CD4-positive, alpha-beta T cell (primary cell): ENCODE measurements at regions not wholly inside any gene's neighbourhood (a gene's known extent, or its start where the extent isn't known, plus 50 kb on each side); places are given as distances from the start of the nearest gene placed in this dataset.

Experiments
- ATAC-seq: fragments of 200-7000 bp; cut with Tn5 transposase; one replicate; pipeline ENCODE4 v1.10.0; 2022; ENCODE audit warnings: mild to moderate bottlenecking; ENCODE audit not compliant: poor library complexity
- CTCF ChIA-PET: fragments of 350-600 bp; sonication (Branson Sonifier 250); formaldehyde crosslinking; loops from one replicate; lab custom pipeline; 2021; ENCODE audit warnings: antibody characterized with exemption, inconsistent platforms; lab: Charles Lee
- POLR2A ChIA-PET: fragments of 350-600 bp; sonication (Branson Sonifier 250); formaldehyde crosslinking; loops from one replicate; lab custom pipeline; 2021; ENCODE audit warnings: antibody characterized with exemption, inconsistent platforms; lab: Charles Lee
- DNase-seq, 14 experiments: peaks; one replicate each; pipeline ENCODE4 v3.0.0-alpha.2; 2013 to 2020; ENCODE audit warnings: mixed read lengths in 2 of 14
- H3K27ac ChIP-seq, 2 donors: one replicate each; pipeline versions ENCODE4 v1.5.1 to v1.7.0; 2013; ENCODE audit warnings: low read length in 2 of 2, low read depth in 1 of 2, mild to moderate bottlenecking in 1 of 2
- H3K27me3 ChIP-seq, 2 experiments: 1 replicate in 1 of 2; 2 replicates in 1 of 2; pipeline versions ENCODE4 v1.6.1 to v1.7.0; 2013; ENCODE audit warnings: low read length in 2 of 2, control low read depth in 1 of 2, mild to moderate bottlenecking in 1 of 2, moderate library complexity in 1 of 2; ENCODE audit not compliant: insufficient read depth in 2 of 2, control insufficient read depth in 1 of 2
- H3K36me3 ChIP-seq: one replicate; pipeline ENCODE4 v1.6.1; 2013; ENCODE audit warnings: low read length, control low read depth; ENCODE audit not compliant: insufficient read depth
- H3K4me1 ChIP-seq: one replicate; pipeline ENCODE4 v1.6.1; 2013; ENCODE audit warnings: low read length, control low read depth; ENCODE audit not compliant: insufficient read depth
- H3K4me3 ChIP-seq: one replicate; pipeline ENCODE4 v1.5.1; 2013; ENCODE audit warnings: mild to moderate bottlenecking, low read length, moderate library complexity
- H3K9me3 ChIP-seq, 2 experiments: 1 replicate in 1 of 2; 2 replicates in 1 of 2; pipeline versions ENCODE4 v1.6.1 to v1.7.0; 2013; ENCODE audit warnings: low read length in 2 of 2, mild to moderate bottlenecking in 2 of 2, control low read depth in 1 of 2, moderate library complexity in 1 of 2; ENCODE audit not compliant: control insufficient read depth in 1 of 2, insufficient read depth in 1 of 2
- H3K27ac Mint-ChIP-seq: one replicate; pipeline ENCODE4 v1.8.0; 2020; ENCODE audit warnings: mixed read lengths
- H3K27me3 Mint-ChIP-seq: one replicate; pipeline ENCODE4 v1.8.0; 2021; ENCODE audit warnings: mixed read lengths
- H3K36me3 Mint-ChIP-seq: one replicate; pipeline ENCODE4 v1.8.0; 2021; ENCODE audit warnings: low read depth, mixed read lengths
- H3K4me1 Mint-ChIP-seq: one replicate; pipeline ENCODE4 v1.8.0; 2021; ENCODE audit warnings: low read depth, mixed read lengths
- H3K4me3 Mint-ChIP-seq: one replicate; pipeline ENCODE4 v1.8.0; 2020; ENCODE audit warnings: mild to moderate bottlenecking, mixed read lengths
- H3K9me3 Mint-ChIP-seq: one replicate; pipeline ENCODE4 v1.8.0; 2020; ENCODE audit warnings: mixed read lengths
- CTCF ChIP-seq: fragments of 200-600 bp; IDR thresholded peaks from one replicate; pipeline ENCODE4 v1.8.0; 2022; ENCODE audit warnings: antibody characterized with exemption, mild to moderate bottlenecking
- intact Hi-C, 2 experiments: fragments of 100-400 bp; cut with DNase I in 1 of 2; cut with micrococcal nuclease in 1 of 2; formaldehyde crosslinking; loops; one replicate each; pipeline versions ENCODE4 v1.15.1 to v1.9.0; 2023 to 2025; cut with DNase I, micrococcal nuclease

- H3K27me3 Mint-ChIP-seq, result peaks cover 16% of the 10 kb centered on the region
- CTCF ChIA-PET, result no interaction called here
Measured at GRCh38 chr3:98647197-98647596, 53.8 kb upstream of the CPOX start.

GRCh38 chr3:98650971-98651779 is 57.8 kb upstream of the CPOX start:
- Mint-ChIP-seq H3K27ac (peak overlapping the region; percentile 31), H3K4me3 (peak overlapping the region; percentile 3), H3K36me3 (no peaks in the 10 kb centered on the region), H3K4me1 (peaks cover 25% of the 10 kb centered on the region), H3K27me3 (no peaks in the 10 kb centered on the region), H3K9me3 (no peaks in the 10 kb centered on the region)
- DNase-seq (no peak), ATAC-seq (peak; percentile 47)
- intact Hi-C loops, result no loop called here
- H3K27ac ChIP-seq, result no peak overlapping the region
- ChIA-PET POLR2A (no interaction called here), CTCF (interaction anchor here (0.7 kb wide), 1 partner anchor 40 kb away, joined by 3 read pairs; no protein-coding TSS in a partner anchor)
- no peak overlapping the region for H3K4me3 ChIP-seq
- H3K36me3 ChIP-seq, result no peaks in the 10 kb centered on the region
- H3K4me1 ChIP-seq, result no peaks in the 10 kb centered on the region
- H3K27me3 ChIP-seq, result peaks cover 0 to 2% of the 10 kb centered on the region in 2 experiments
- no peak for TF ChIP-seq CTCF
- no peaks in the 10 kb centered on the region for H3K9me3 ChIP-seq

More at GRCh38 chr3:98647197-98647596, 53.8 kb upstream of the CPOX start:
- H3K27ac Mint-ChIP-seq, result no peak overlapping the region
- no peak overlapping the region for H3K4me3 Mint-ChIP-seq
- Histone ChIP-seq H3K27ac (no peak overlapping the region), H3K36me3 (no peaks in the 10 kb centered on the region), H3K4me3 (no peak overlapping the region), H3K9me3 (no peaks in the 10 kb centered on the region), H3K4me1 (no peaks in the 10 kb centered on the region), H3K27me3 (peaks cover 0 to 4% of the 10 kb centered on the region in 2 experiments)
- intact Hi-C loops, result no loop called here
- H3K9me3 Mint-ChIP-seq, result no peaks in the 10 kb centered on the region
- POLR2A ChIA-PET, result no interaction called here
- DNase-seq, result no peak
- TF ChIP-seq CTCF, result no peak
- H3K36me3 Mint-ChIP-seq, result no peaks in the 10 kb centered on the region
- peaks cover 16% of the 10 kb centered on the region for H3K4me1 Mint-ChIP-seq
- no peak for ATAC-seq

- Mint-ChIP-seq H3K27me3 (no peaks in the 10 kb centered on the region), H3K27ac (peak overlapping the region; percentile 31), H3K4me3 (peak overlapping the region; percentile 3), H3K9me3 (no peaks in the 10 kb centered on the region), H3K36me3 (no peaks in the 10 kb centered on the region), H3K4me1 (peaks cover 25% of the 10 kb centered on the region)
- Histone ChIP-seq H3K4me3 (no peak overlapping the region), H3K9me3 (no peaks in the 10 kb centered on the region), H3K36me3 (no peaks in the 10 kb centered on the region), H3K4me1 (no peaks in the 10 kb centered on the region), H3K27me3 (peaks cover 0 to 3% of the 10 kb centered on the region in 2 experiments), H3K27ac (no peak overlapping the region)
- CTCF ChIA-PET, result no interaction called here
- no peak for TF ChIP-seq CTCF
- intact Hi-C loops, result no loop called here
- ATAC-seq (no peak), DNase-seq (no peak)
- POLR2A ChIA-PET, result no interaction called here
Measured at GRCh38 chr3:98651780-98652077, 58.3 kb upstream of the CPOX start.
